NCI-H524 (cell line): ENCODE measurements at regions not wholly inside any gene's neighbourhood (a gene's known extent, or its start where the extent isn't known, plus 50 kb on each side); places are given as distances from the start of the nearest gene placed in this dataset.

Experiments used
- DNase-seq, 2 experiments: peaks; one replicate each; lab custom pipeline; 2025; lab: John Stamatoyannopoulos, UW

- no peak for DNase-seq
Observed at GRCh38 chr12:24473097-24473496, 475.8 kb downstream of the BCAT1 start.

- no peak for DNase-seq
Observed at GRCh38 chr12:24470050-24470449, 478.9 kb downstream of the BCAT1 start.

- DNase-seq: no peak
Observed at GRCh38 chr12:24469089-24469488, 479.8 kb downstream of the BCAT1 start.

- DNase-seq: no peak
Observed at GRCh38 chr12:24467226-24467625, 481.7 kb downstream of the BCAT1 start.

- DNase-seq: no peak
Observed at GRCh38 chr12:24463375-24463774, 485.5 kb downstream of the BCAT1 start.

- DNase-seq: no peak
Observed at GRCh38 chr12:24462946-24463345, 486.0 kb downstream of the BCAT1 start.

- DNase-seq: no peak
Observed at GRCh38 chr12:24460506-24460905, 488.4 kb downstream of the BCAT1 start.

- DNase-seq: no peak
Observed at GRCh38 chr12:24460099-24460498, 488.8 kb downstream of the BCAT1 start.

GRCh38 chr12:24455811-24456210 lies 493.1 kb downstream of the BCAT1 start:
- DNase-seq: no peak

- DNase-seq: no peak
Observed at GRCh38 chr12:24447678-24448077, 498.2 kb upstream of the SOX5 start.

- DNase-seq: no peak
Observed at GRCh38 chr12:24446287-24446686, 496.8 kb upstream of the SOX5 start.

- no peak for DNase-seq
Observed at GRCh38 chr12:24444634-24445033, 495.2 kb upstream of the SOX5 start.

GRCh38 chr12:24441458-24441857 lies 492.0 kb upstream of the SOX5 start:
- no peak for DNase-seq

GRCh38 chr12:24436667-24437066 lies 487.2 kb upstream of the SOX5 start:
- DNase-seq: no peak

GRCh38 chr12:24431872-24432271 lies 482.4 kb upstream of the SOX5 start:
- no peak for DNase-seq

GRCh38 chr12:24427776-24428175 lies 478.3 kb upstream of the SOX5 start:
- no peak for DNase-seq

- DNase-seq: no peak
Observed at GRCh38 chr12:24425601-24425970, 476.1 kb upstream of the SOX5 start.

- peak; percentile 80 to 93 for DNase-seq
Observed at GRCh38 chr12:24424889-24425600, 475.6 kb upstream of the SOX5 start.

- DNase-seq: peak; percentile 54 to 64
Observed at GRCh38 chr12:24424376-24424775, 474.9 kb upstream of the SOX5 start.

- no peak for DNase-seq
Observed at GRCh38 chr12:24423611-24424010, 474.1 kb upstream of the SOX5 start.

- no peak for DNase-seq
Observed at GRCh38 chr12:24421759-24422158, 472.3 kb upstream of the SOX5 start.

GRCh38 chr12:24418157-24418556 lies 468.7 kb upstream of the SOX5 start:
- DNase-seq: no peak

GRCh38 chr12:24416423-24417109 lies 467.1 kb upstream of the SOX5 start:
- no peak for DNase-seq

- no peak for DNase-seq
Observed at GRCh38 chr12:24415934-24416333, 466.5 kb upstream of the SOX5 start.
